GM18909 (cell line): ENCODE measurements at regions not wholly inside any gene's neighbourhood (a gene's known extent, or its start where the extent isn't known, plus 50 kb on each side); places are given as distances from the start of the nearest gene placed in this dataset.

ENCODE experiments used
- ATAC-seq: cut with Tn5 transposase; IDR thresholded peaks from one replicate; pipeline ENCODE4 v1.9.1; 2021; ENCODE audit warnings: mild to moderate bottlenecking; ENCODE audit not compliant: unreplicated experiment, poor library complexity

DNA sequence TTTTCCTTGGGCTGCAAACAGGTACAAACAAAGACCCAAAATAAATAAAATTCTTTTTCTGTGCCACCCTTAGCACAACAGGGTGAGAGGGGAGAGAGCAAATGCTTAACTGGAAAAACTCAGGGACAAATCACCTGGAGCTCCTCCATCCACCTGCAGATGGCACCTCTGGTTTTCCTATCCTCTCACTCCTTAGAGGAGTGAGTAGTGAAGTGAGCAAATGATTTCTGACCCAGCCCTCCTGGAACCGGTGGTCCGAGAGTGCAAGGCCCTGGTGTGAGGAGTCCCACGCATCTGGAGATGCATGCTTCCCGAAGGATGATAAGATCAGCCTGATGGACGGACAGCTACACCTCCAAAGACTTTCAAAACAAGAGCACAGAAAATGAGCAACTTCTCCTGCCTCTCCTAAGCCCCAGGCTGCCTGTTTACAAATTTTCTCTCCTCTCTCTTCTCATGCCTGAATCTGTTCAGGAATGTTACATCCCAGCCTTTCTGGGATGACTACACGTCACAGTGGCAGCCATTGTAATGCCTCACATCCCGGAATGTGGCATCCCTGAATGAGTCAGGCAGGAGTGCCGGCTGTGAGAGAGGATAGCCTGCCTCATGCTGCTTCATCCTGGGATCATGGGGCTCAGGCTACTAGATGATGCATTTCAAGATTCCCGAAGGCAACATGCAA is 86.4 kb downstream of the ADRB2 start:
- no peak for ATAC-seq

DNA sequence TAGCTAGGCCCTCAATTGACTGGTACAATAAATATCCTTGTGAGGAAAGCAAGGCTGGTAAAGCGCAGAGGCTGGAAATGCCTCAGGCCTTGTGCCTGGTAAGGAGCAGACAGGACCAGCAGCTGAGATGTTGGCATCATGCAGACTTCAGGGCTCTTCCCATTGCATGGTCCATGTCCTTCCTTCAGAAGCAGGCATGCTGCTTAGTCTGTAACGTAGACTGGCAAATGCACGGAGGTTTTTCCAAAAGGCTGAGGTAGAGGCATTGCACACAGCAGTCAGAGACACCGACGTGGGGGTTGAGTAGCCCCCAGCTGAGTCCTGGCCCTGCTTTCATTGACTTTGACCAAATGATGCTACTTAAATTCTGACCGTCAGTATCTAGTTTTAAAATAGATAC is 87.1 kb downstream of the ADRB2 start:
- no peak for ATAC-seq

DNA sequence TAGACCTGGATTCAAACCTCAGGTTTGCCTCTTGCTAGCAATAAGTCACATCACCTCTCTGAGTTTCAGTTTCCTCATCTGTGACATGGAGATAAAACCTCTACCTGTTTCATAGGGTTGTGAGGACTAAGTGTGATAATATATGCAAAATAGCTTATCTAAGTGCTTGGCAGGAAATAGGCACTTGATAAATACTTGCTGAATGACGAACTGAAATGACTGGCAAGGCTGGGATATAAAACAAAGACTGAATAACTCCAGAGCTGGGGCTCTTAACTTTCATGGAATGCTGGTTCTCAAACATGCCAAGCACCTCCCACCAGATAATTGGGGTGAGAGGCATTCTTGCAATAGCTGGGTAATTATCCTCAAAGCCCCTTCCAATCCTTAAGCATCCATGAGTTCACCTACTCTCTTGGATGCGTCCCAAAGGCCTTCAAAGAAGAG is 87.6 kb downstream of the ADRB2 start:
- ATAC-seq, result no peak

DNA sequence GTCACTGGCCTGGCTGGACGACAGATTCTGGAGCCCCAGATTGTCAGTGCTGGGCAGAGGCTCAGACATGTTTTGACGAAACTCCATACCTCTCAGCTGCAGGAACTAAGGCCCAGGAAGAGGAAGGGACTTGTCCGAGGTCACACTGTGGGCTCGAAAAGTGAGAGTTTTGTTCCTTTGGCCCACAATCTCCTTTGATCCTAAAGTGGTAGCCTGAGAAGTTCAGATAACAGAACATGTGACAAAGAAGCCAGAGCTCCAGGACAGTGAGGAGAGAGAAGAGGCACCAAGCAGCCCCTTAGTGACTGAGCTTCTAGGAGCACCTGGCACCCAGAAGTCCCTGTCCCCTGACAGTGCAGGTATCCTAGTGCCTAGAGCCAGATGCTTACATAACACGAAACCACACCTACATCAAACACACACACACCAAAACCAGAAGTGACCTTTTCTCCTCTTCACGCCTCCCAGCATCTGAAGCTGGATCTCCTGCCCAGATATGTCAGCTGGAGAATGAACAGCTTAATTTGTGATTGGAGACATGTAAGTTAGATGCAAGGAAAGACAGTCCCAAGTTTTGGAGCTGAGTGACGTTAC is 88.9 kb downstream of the ADRB2 start:
- no peak for ATAC-seq

DNA sequence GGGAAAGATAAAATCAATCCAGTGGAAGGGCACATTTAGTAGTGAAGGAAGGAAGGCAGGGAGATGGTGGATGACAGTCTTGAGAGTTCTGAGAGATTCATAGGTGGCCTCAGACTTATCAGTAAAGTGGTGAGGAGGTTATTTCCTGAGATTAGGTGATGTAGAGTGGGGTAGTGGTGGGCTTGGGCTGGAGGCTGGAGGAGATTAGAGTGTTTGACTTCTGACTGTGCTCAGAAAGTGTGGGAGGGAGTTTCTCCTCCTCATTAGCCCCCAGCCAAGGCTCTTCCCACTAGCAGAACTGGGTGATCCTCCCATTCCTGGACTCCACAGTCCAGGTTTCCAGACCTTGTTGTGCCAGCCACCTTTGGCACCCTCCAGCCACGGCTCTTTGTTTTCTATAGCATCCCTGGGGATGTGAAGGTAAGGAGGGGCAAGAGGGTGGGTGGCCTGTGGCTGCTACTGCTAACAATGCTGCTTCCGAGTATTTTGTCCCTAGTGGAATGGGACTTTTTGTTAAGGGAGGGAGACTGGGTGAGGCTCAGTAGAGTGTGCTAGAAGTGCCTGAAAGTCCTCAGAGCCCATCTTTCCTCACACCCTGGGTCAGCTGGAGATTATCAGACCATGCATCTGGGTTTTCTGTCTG is 94.4 kb downstream of the ADRB2 start:
- no peak for ATAC-seq

DNA sequence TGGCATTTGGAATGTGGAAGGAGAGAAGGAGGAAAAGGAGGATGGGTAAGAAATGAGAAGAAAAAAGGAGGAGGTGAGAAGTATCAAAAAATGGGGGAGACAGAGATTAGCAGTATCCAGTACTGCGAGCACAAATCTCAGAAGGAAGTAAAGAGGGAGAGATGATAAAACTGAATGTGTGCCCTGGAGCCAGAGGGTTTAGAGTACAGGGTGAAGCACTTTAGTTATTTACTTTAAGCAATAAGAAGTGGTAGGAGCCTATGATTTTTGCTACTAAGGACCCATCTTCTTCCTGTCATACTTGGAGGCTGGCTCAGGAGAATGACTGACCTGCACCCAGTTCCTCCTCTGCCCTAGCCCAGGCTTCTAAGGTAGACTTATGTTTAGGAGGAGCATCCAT is 94.9 kb downstream of the ADRB2 start:
- ATAC-seq, result no peak

DNA sequence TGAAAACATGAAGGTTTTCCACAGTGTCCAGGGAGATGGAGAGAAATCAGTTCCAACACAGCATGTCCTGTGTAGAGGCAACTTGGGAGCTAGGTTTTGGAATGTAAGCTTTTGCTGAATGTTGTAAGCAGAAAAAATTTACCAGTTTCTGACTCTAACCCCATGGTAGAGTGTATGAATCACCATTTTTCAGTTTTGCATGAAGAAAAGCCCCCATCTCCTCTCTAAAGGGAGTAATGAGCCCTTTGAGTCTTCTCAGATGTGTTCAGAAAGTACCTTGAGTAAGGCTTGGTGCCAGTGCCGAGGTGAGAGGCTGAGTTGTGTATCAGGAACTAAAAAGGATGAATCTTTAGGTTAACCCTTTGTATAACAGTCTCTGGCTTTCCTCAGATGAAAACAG is 96.2 kb downstream of the ADRB2 start:
- ATAC-seq, result peak; percentile 74

DNA sequence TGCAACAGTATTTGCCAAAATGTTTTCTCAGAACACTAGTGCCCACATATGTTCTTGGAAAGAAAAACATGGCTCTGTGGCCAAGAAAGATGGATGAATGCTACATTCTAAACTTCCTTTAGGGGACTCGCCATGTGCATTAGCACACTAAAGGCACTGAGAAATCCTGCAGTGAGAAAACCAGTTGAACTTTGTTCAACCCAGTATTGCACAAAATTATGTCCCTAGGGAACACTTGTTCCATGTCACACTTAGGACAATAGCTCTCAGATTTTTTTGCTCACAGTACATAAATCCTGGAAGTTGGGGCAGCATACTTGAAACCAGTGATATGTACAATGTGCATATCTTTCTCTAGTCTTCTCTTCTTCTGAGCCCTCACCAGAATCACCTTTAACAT is 96.6 kb downstream of the ADRB2 start:
- no peak for ATAC-seq

DNA sequence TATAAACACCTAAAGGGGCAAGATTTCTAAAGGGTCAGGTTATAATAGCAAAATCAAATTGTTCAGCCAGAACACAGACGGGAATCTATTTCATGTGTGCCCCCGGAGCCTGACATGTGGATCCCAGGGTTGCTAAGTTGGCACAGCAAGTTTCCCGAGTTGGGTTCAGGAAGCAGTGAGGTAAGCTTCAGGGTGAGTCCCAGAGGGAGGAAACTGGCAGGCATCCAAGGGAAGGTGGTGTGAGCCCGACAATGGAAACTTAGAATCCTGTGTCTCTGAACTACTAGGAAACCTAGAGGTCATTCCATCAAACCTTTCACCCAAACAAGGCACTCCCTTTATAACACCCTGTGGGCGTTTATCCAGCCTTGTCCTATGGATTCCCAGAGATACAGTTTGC is 98.4 kb downstream of the ADRB2 start:
- no peak for ATAC-seq

DNA sequence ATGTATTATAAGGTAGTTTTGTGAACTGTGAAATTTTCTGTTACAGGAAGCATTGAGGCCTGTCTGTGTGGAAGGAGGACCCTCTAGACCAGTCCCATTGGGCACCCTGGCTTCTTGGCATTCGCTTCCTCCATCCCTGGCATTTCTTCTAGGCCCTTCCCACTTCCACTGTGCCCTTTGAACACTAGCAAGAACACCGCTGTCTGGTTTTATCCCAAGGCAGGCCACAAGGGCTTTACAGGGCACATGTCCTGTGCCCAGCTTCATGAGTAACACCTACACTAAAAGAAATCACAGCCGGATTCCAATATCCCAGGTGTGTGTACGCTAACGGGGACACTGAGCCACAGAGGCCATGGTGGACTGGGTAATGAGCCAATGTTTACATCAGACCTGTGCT is 99.8 kb downstream of the ADRB2 start:
- ATAC-seq, result no peak

DNA sequence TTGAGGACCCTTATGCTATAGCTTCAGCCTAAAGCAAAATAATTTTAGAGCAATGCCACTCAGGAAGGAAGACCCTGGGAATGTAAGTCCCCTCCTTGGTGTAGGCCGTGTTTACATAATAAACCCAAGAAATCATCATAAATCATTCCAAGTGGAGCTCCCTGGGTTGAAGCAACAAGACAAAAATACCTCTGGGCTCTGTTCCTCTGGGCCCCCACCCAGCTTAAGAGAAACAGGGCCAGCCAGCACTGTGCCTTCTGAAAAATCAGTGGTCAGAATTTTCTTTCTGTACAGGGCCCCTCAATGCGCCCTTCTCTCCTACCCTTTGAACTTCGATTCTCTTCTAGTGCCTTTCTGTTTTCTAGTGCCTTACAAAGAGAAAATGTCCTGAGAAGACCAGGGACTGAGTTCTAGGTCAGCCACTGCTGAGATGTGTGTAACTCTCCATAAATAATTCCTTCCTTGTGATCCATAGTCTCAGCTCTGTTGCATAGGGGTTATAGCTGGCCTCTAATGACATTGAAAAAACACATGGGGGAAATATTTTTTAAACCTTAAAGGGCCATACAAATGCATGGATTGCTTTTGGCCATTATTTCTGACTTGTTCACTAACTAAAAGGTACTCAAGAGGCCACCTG is 101.0 kb downstream of the ADRB2 start:
- no peak for ATAC-seq

DNA sequence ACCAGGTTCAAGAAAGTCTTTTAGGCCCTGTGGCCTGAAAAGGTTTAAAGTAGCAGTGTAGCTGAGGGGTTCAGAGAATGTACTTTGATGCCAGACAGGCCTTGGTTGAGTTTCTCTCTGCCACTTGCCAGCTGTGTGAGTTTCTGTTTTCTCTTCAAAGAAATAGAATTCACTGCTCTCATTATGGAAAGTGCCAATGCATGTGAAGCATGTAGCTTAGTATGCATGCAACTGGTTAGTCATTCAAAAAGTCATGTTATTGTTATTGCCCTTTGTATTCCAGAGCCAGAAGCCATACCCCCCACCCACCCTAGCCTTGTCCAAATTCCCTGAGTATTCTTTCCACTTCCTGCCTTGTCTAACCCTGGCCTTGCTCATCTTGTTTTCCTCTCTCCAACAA is 101.7 kb downstream of the ADRB2 start:
- ATAC-seq, result no peak

DNA sequence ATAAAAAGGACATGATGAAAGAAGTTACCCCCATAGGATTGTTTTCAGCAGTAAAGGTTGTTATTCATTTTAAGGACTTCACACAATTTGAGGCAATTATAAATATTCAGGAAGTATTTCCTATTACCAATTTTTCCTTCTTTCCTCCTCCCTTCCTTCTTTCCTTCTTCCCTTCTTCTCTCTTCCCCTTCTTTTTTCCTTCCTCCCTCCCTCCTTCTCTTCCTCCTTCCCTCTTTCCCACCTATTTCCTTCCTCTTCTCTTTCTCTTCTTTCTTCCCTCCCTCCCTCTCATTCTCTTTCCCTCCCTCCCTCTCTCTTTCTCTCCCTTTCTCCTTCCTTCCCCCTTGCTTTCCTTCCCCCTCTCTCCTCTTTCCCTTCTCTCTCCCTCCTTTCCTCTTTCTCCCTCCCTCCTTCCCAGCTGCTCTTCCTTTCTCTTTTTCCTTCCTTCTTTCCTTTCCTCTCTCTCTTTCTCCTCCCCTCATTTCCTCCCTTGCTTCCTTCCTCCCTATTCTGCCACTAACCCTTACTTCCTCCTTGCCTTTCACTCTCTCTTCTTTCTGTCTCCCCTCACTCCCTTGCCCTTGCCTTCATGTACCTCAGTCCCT is 105.1 kb downstream of the ADRB2 start:
- no peak for ATAC-seq

DNA sequence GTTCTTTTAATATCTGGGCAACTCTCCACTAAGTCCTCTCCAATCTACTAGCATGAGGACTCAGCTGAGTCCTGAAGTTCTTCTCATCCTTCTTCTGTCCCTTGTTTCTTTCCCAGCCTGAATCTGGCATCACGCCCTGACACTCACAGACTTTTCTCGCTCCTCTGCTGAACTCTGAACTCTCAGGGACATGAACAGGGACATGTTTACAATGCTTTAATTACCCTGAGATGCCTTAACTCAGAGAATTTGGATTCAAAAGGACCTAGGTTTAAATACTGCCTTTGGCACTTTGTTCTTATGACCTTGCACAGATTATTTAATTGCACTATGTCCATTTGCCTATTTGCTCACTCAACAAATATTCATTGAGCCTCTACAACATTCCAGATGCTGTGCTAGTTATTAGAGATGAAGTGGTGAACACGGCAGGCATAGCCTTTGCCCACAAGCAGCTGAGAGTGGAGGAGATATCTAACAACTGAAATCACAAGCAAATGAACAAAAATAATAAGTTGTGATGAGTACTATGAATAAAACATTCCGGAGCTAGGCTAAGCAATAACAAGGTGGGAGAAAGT is 106.0 kb downstream of the ADRB2 start:
- no peak for ATAC-seq

DNA sequence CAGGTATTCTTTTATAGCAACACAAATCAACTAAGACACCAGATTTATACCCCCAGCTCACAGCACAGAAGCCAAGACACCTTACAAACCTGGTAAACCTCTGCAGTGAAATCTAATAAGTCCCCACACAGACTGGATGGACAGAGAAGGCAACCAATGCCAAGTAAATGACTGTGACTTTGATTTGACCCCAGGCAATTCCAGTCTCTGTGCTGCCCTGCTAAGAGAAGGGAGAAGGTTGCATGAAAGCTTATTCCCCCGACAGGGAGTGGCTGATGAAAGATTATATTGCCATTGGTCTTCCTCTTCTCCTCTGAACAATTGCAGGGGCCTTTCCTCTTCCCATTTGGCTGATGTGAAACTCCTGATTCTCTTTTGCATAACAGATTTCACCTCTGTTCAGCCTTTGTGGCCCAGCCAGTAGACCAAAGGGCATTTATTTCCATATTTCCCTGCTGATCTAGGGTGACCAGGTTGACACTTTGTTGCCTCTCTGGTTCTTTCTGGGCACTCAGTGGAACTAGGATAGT is 107.6 kb downstream of the ADRB2 start:
- ATAC-seq, result no peak

DNA sequence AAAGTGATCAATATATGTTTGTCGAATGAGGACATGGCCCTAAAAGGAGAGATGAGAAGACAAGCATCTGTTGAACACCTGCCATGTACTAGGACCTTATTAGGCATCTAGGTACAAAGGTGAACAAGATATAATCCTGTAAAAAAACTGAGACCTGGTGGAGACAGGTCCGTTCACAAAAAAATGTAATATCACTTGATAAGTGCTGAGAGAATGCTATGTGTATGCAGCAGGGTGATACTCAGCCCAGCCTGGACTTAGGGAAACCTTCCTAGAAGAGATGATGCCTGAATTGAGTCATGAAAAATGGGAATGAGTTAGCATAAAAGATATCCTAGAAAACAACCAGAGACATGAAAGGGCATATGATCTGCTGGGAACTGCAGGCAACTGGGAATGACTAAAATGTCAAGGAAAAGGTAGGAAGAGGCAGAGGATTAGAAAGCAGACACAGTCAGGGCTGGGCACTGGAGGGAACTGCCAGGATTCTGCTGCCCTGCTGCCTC is 108.5 kb downstream of the ADRB2 start:
- ATAC-seq, result no peak

DNA sequence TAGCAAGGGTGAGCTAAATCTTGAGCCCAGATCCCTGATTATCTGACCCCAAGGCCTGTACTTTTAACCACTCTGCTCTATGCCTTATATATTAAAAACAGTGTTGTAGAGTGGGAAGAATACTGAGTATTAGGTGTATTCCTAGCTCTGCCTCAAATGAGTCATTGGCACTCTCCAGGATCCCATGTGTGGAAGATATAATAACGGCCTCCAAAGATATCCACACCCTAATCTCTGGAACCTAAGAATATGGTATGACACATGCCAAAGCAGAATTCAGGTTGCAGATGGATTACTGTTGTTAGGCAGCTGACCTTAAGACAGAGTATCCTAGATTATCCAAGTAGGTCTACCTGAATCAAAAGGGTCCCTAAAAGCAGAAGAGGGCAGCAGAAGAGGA is 110.8 kb downstream of the ADRB2 start:
- ATAC-seq, result no peak

DNA sequence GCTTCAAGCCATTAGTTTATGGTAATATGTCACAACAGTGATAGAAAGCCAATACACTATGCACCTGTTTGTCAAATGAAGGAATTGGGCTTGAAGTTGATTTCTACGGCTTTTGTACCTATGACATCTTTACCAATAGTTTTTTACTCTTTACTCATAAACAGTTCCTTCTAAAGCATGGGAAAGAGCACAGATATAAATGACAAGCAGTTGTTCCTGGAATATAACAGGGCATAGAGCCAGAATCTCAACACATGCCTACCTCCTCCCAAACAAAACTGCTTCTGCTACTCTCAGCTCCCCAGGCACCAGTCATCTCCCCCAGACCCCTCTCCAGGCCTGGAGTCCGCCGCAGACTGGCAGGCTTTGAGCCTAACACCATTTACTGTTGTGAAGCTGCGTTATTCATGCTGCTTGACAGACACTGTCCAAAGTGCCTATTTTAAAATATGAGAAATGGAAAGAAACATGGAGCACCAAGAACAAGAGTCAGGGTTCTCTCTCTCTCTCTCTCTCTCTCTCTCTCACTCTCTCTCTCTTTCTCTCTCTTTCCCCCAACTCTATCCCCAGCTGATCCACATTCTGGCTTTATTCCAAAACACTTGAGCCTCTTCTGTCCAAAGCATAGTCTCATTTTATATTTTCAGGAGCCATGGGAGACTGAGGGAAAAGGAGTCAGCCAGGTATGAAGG is 111.6 kb downstream of the ADRB2 start:
- no peak for ATAC-seq

DNA sequence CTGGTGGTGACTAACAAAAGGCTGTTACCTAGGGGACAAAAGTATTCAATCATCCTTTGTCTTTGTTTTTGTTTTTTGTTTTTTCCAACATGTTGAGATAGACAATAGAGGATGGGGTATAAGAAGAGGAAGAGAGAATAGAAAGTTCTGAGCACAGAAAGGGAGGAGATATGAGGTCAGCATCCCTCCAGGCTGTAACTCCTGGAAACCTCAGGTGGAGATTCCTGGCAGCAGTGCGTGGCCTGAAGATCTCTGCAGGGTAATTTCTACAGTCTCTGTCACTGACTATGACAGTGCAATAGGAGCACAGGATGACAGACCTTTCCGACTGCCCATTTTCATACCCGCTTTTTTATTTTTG is 112.1 kb downstream of the ADRB2 start:
- ATAC-seq, result no peak

DNA sequence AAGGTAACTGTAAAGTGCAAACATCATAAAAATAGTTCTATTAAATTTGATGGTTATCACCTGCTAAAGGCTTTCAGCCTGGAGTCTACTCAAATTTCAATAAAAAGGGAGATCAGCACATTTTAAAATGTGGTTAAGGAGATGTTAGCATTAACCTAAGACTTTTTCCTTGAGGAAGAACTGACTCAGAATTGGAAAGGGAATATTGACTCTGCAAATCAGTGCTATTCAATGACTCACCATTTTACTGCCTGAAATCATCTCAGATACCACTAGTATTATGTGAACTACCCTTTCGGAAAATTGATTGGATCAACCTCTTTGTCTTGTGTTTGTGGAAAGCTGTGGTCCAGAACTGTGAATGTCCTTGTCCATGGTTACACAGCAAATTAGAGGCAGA is 113.3 kb downstream of the ADRB2 start:
- ATAC-seq, result no peak
